ENCODE measurements at regions not wholly inside any gene's neighbourhood (a gene's known extent, or its start where the extent isn't known, plus 50 kb on each side); places are given as distances from the start of the nearest gene placed in this dataset.
A peak's percentile ranks its signal among the peaks of the same experiment; 100 is the strongest.
"Not testable (repeated sequence)": the region's sequence is repeated elsewhere in the genome, so short reads cannot be mapped to it uniquely, and the experiment has no call there.

- no peak for DNase-seq (ENCODE audit: low spot score)
Observed at GRCh38 chr9:24071716-24072115, 245.7 kb upstream of the ELAVL2 start.

GRCh38 chr9:24071091-24071490 lies 245.1 kb upstream of the ELAVL2 start:
- no peak for DNase-seq (ENCODE audit: low spot score)

DNA sequence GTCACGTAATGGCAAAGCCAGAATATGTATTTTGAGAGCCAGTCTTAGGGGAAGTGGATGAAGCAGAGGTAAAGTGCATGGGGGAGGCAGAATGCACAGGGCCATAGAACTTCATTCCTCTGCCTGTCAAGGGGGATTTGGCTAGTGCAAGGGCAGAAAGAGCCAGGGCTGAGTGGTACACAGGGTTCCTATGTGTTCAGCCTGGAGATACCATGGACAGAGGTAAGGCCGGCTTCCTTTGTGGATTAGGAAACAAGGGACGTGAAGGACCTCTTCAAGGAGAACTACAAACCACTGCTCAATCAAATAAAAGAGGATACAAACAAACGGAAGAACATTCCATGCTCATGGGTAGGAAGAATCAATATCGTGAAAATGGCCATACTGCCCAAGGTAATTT lies 241.1 kb upstream of the ELAVL2 start:
- not testable (repeated sequence) for DNase-seq (ENCODE audit: low spot score)

DNA sequence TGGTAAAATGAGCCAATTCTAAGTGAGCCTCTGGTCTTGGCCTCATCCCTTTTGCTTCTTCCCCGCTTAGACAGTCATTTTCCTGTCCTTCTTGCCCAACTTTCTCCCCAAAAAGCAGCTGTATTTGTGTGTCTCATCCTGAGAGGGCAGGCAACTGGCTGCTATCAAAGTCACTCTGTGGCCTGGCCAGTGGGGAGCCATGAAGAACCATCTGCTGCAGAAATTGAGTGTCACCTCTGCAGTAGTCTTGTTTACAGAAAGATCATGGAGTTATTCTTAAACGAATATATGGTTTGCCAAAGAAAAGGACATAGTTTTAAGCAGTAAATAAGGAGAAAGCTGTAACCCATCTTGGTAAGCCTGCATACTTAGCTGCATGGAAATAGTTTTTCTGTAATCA lies 233.6 kb upstream of the ELAVL2 start:
- DNase-seq (ENCODE audit: low spot score), result no peak

DNA sequence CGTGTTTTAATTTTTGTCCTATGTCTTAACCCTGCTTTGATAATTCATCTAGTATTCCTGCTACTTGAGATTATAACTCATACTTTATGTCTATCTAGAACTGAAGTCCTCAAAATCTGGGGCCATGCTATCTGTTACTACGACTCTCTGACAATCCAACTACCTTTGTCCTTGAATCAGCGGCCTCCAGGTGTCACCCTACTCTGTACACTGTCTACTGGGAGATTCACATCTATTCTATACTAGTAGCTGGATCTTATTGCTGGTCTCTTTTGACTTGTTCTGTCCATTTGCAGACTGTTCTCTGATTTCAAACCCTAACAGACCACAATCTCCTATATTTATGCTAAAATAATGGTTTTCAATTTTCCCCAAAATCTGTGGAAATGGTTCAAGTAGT lies 225.5 kb upstream of the ELAVL2 start:
- DNase-seq (ENCODE audit: low spot score), result no peak

DNA sequence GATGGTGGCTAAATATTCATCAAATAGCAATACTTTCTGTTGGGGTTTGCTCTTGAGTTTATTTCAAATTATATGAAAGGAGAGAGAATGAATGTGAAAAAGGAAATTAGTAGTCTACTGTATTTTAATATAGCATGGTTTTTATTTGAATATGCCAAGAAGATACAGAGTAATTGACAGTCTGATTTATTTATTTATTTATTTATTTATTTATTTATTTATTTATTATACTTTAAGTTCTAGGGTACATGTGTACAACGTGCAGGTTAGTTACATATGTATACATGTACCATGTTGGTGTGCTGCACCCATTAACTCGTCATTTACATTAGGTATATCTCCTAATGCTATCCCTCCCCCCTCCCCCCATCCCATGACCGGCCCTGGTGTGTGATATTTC lies 224.2 kb upstream of the ELAVL2 start:
- DNase-seq (ENCODE audit: low spot score), result not testable (repeated sequence)

DNA sequence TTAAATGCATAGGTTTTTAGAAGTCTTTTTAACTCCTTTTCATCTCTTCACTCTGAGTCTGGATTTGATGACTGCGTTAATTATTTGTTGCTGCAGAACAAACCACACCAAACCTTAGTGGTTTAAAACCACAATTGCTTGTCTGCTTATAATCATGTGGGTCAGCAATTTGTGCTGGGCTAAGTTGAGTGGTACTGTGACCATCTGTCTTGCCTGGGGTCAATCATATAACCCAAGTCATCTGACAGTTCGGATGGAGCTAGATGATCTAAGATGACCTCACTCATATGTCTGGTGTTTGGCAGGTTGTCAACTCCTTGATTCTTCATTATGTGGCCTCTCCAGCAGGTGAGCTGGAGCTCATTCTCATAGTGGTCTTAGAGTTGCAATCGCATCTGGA lies 219.1 kb upstream of the ELAVL2 start:
- DNase-seq (ENCODE audit: low spot score), result no peak

GRCh38 chr9:24044576-24044975 lies 218.5 kb upstream of the ELAVL2 start:
- no peak for DNase-seq (ENCODE audit: low spot score)

- DNase-seq (ENCODE audit: low spot score), result peak; percentile 53
Observed at GRCh38 chr9:24041160-24041690, 215.2 kb upstream of the ELAVL2 start.

DNA sequence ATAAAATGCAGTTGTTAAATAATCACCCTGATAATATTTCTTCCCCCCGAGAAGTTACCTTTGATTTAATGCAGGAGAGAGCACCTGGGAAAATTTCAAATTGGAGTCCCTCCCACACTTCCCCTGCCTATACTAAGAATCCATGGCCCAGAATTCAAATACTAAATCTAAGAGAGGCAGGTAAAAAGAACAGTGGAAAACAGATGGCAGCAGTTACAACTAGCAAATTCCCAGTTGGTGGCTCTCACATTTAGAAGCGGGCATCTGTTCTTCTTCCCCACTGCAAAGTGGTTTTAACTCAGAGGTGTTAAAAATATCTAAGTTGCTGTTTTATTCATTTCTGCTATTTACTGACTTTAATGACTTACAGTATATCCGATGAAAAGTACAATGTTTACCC lies 210.4 kb upstream of the ELAVL2 start:
- no peak for DNase-seq (ENCODE audit: low spot score)

GRCh38 chr9:24035816-24036215 lies 209.8 kb upstream of the ELAVL2 start:
- no peak for DNase-seq (ENCODE audit: low spot score)

GRCh38 chr9:24011881-24012280 lies 185.8 kb upstream of the ELAVL2 start:
- no peak for DNase-seq (ENCODE audit: low spot score)

DNA sequence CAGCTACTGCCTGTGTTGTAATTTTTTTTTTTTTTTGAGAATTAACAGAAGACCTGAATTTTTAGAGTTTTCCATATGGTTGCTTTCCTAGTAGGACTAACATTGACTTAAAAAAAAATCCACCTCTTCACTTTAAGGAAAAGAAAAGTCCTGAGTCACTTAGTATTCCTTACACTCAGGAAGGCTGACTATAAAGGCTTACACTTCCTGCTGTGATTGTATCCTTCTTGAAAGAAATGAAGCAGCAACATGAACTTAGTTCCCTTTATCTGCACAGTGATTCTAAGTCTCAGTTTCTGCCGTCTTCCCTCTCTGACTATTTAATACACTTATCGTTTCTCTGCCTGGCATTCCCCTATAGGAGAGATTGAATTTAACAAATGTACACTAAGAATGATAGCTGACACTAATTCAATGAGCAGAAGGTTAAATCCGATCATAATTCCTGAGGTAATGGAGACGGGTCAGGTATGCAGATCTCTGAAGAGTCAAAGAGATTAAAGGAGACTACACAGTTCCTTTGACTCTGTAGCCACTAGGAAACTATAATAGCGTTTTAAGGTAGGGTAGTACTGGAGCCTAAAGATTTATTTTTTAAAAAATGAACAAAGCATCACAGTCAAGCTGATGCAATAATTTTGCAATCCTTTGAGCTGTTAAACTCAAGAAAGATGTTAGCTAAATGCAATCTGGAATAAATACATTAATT lies 185.1 kb upstream of the ELAVL2 start:
- no peak for DNase-seq (ENCODE audit: low spot score)

DNA sequence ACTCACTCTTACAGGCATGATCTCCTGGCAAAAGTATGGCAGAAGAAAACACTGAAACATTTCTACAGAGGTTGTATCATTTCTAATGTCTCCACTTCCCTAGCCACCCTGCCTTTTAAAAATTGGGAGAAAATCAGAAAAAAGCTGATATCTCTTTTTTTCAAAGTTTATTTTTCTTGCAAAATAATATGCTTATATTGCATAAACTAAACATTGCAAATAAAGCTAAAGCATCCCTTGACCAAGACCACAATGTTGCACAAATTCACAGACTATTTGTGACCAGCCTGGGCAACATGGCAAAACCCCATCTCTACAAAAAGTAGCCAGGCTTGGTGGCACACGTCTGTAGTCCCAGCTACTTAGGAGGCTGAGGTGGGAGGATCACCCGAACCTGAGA lies 183.3 kb upstream of the ELAVL2 start:
- no peak for DNase-seq (ENCODE audit: low spot score)

- DNase-seq (ENCODE audit: low spot score), result no peak
Observed at GRCh38 chr9:24007185-24007584, 181.1 kb upstream of the ELAVL2 start.

GRCh38 chr9:23991874-23992273 lies 165.8 kb upstream of the ELAVL2 start:
- not testable (repeated sequence) for DNase-seq (ENCODE audit: low spot score)

DNA sequence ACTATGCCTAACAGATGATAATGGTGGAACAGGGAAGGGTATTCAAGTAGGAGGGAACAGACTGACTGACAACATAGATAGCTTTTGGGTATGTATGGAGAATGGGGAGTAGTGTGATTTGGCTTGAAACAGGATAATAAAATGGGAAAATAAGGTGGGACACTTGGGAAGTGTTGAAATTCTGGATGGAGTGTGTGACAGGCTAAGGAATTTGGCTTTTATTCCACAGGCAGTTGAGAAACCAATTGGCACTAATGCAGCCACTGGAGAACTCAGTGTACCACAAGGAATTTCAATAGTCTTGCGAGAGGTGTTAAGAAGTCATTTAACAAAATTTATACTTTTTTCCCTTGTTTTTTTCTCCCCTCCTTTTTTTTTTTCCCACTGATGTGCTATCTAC lies 153.5 kb upstream of the ELAVL2 start:
- DNase-seq (ENCODE audit: low spot score), result no peak

DNA sequence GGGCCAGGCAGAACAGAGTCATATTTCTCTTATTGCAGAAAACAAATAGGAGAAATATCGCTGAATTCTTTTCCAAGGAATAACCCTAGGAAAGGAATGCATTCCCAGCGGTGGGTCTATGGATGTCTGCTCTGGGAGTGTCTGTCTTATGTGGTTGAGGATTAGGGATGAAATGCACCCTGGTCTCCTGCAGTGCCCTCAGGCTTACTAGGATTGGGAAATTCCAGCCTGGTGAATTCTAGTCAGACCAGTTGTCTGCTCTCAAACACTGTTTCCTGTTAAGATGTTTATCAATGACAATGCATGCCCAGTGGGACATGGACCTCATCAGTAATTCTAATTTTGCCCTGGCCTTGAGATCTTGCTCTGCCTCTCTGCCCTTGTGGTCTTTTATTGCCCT lies 136.1 kb upstream of the ELAVL2 start:
- DNase-seq (ENCODE audit: low spot score), result no peak

GRCh38 chr9:23945897-23946296 lies 119.9 kb upstream of the ELAVL2 start:
- no peak for DNase-seq (ENCODE audit: low spot score)

GRCh38 chr9:23941051-23941450 lies 115.0 kb upstream of the ELAVL2 start:
- DNase-seq (ENCODE audit: low spot score), result no peak

GRCh38 chr9:23938908-23939307 lies 112.9 kb upstream of the ELAVL2 start:
- no peak for DNase-seq (ENCODE audit: low spot score)

DNA sequence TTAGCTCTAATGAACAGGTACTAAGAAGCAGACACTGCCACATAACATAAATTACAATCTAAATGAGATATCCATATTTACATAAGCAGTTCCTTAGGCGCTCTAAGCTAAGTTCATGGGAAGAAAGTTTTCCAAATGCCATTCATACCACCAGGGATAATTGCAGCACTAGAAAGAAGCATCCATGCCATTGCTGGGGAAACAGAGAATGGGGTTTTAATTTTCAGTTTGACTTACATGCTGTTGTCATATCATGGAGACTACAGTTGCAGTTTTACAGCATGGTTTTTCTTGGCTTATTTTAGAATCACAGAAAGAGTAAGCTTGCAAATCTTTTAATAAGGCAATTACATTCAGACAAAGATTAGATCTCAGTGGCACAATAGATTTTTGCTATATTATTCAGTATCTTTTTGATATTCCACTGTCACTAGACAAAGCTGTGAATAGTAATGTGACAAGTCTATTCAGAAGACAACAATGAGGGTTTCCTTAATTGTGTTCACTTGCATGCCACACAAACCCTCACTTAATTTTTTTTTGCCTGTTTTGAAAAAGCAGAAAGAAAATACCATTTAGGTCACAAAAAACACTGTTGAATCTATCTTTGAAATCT lies 108.4 kb upstream of the ELAVL2 start:
- DNase-seq (ENCODE audit: low spot score), result no peak

- DNase-seq (ENCODE audit: low spot score), result no peak
Observed at GRCh38 chr9:23933348-23933747, 107.3 kb upstream of the ELAVL2 start.

DNA sequence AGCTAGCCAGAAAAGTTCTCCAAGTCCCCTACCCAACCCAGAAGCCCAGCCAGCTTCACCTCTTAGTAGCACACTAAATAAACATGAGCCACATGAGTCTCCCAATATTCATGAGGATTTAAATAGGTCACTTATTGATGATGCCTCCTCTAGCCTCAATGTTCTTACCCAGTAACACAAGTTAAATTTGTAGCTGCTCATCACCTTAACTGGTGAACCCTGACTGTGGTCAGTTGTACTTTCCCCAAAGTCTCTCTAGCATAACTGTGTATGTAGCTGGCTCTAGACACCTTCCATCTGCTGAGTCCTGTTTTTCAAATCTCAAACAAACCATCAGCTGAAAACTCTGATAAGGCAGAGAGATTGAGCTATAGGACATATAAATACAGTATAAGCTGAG lies 100.3 kb upstream of the ELAVL2 start:
- DNase-seq (ENCODE audit: low spot score), result no peak

All from ecto neural progenitor cell (in vitro differentiated cells).